ENCODE measurements at regions not wholly inside any gene's neighbourhood (a gene's known extent, or its start where the extent isn't known, plus 50 kb on each side); places are given as distances from the start of the nearest gene placed in this dataset.

GRCh38 chr12:18798535-18799361 lies 60.8 kb downstream of the CAPZA3 start:
- no peak for TF ChIP-seq CTCF (IDR thresholded peaks at IDR 0.05; ENCODE audit: insufficient read depth, low read length, poor library complexity, severe bottlenecking)
- no peak for TF ChIP-seq EZH2phosphoT487 (conservative IDR thresholded peaks at IDR 0.05; ENCODE audit: low read length)

All from SU-DHL-6 (cell line).